H1 (cell line): ENCODE measurements at regions not wholly inside any gene's neighbourhood (a gene's known extent, or its start where the extent isn't known, plus 50 kb on each side); places are given as distances from the start of the nearest gene placed in this dataset.

Experiments
- CTCF ChIA-PET: fragments of 300-600 bp; sonication (Branson Sonifier 250); formaldehyde crosslinking; loops from one replicate; lab custom pipeline; 2021; ENCODE audit not compliant: partially characterized antibody; lab: Charles Lee
- POLR2A ChIA-PET: fragments of 300-600 bp; sonication (Branson Sonifier 250); formaldehyde crosslinking; loops from one replicate; lab custom pipeline; 2021; ENCODE audit warnings: inconsistent platforms; ENCODE audit not compliant: partially characterized antibody; lab: Charles Lee
- DNase-seq, 2 experiments: peaks; one replicate each; pipeline versions ENCODE4 v3.0.0 to v3.0.0-alpha.2; 2010 to 2022; ENCODE audit warnings: low spot score in 2 of 2, low read depth in 1 of 2, mixed read lengths in 1 of 2
- FAIRE-seq: peaks from 2 replicates; lab custom pipeline; 2011; peaks lifted over from hg19 to GRCh38; lab: Jason Lieb, UNC
- H2AFZ ChIP-seq: 2 replicates; pipeline ENCODE4 v1.8.1; 2012; ENCODE audit warnings: low read length, inconsistent platforms
- H2AK5ac ChIP-seq: 2 replicates; pipeline ENCODE4 v1.6.1; 2013; ENCODE audit warnings: low read depth, low read length
- H2BK120ac ChIP-seq: replicated peaks from 2 replicates; pipeline ENCODE3; 2013; ENCODE audit warnings: low read depth, low read length, inconsistent platforms
- H2BK12ac ChIP-seq: 2 replicates; pipeline ENCODE4 v1.6.1; 2013; ENCODE audit warnings: low read depth, low read length
- H2BK15ac ChIP-seq: 2 replicates; pipeline ENCODE4 v1.6.1; 2013; ENCODE audit warnings: low read length
- H2BK20ac ChIP-seq: 2 replicates; pipeline ENCODE4 v1.6.1; 2013; ENCODE audit warnings: low read length
- H2BK5ac ChIP-seq: 2 replicates; pipeline ENCODE4 v1.6.1; 2013; ENCODE audit warnings: low read depth, low read length
- H3K14ac ChIP-seq: 2 replicates; pipeline ENCODE4 v1.6.1; 2013; ENCODE audit warnings: inconsistent platforms; ENCODE audit not compliant: insufficient read length
- H3K18ac ChIP-seq: 2 replicates; pipeline ENCODE4 v1.6.1; 2013; ENCODE audit warnings: low read length; ENCODE audit errors: extremely low read depth
- H3K23ac ChIP-seq: 2 replicates; pipeline ENCODE4 v1.6.1; 2013; ENCODE audit warnings: inconsistent platforms; ENCODE audit not compliant: insufficient read length
- H3K23me2 ChIP-seq: 2 replicates; pipeline ENCODE4 v1.6.1; 2013; ENCODE audit warnings: low read depth, low read length
- H3K27ac ChIP-seq: 2 replicates; pipeline ENCODE4 v1.6.1; 2011; ENCODE audit warnings: low read depth, low read length, inconsistent platforms
- H3K27me3 ChIP-seq, 4 experiments: replicated peaks in 1 of 4; 1 replicate in 1 of 4; 2 replicates in 3 of 4; pipeline versions ENCODE4 v1.6.1 to v1.8.1; 2011 to 2013; ENCODE audit warnings: low read length in 3 of 4, mild to moderate bottlenecking in 3 of 4, inconsistent platforms in 2 of 4, mixed read lengths in 2 of 4, moderate library complexity in 1 of 4; ENCODE audit not compliant: control insufficient read depth in 3 of 4, insufficient read depth in 3 of 4; ENCODE audit errors: extremely low read depth in 1 of 4
- H3K36me3 ChIP-seq, 4 experiments: 2 replicates each; pipeline versions ENCODE4 v1.6.1 to v1.8.1; 2011 to 2013; ENCODE audit warnings: mild to moderate bottlenecking in 4 of 4, low read length in 3 of 4, moderate library complexity in 2 of 4, control low read depth in 1 of 4, inconsistent platforms in 1 of 4; ENCODE audit not compliant: insufficient read depth in 4 of 4, control insufficient read depth in 2 of 4
- H3K4ac ChIP-seq: replicated peaks from 2 replicates; pipeline ENCODE3; 2013; ENCODE audit warnings: low read length, low read depth, mixed read lengths, inconsistent platforms; ENCODE audit not compliant: insufficient read length
- H3K4me1 ChIP-seq, 4 experiments: replicated peaks in 1 of 4; 1 replicate in 1 of 4; 2 replicates in 3 of 4; pipeline versions ENCODE4 v1.6.1 to v1.8.1; 2011 to 2013; ENCODE audit warnings: low read length in 3 of 4, inconsistent platforms in 2 of 4, mixed read lengths in 1 of 4; ENCODE audit not compliant: insufficient read depth in 4 of 4, control insufficient read depth in 3 of 4
- H3K4me2 ChIP-seq, 2 experiments: 2 replicates each; pipeline versions ENCODE4 v1.6.1 to v1.8.1; 2011 to 2013; ENCODE audit warnings: low read depth in 2 of 2, low read length in 2 of 2, control low read depth in 1 of 2, inconsistent platforms in 1 of 2, mild to moderate bottlenecking in 1 of 2; ENCODE audit not compliant: insufficient read depth in 1 of 2
- H3K4me3 ChIP-seq, 4 experiments: fragments of 200-600, 300-600 bp in 1 of 4; sonication (generic), shearing (Covaris generic), sonication (Bioruptor Twin) in 1 of 4; 2 replicates each; pipeline versions ENCODE4 v1.5.1 to v1.8.1; 2011 to 2016; ENCODE audit warnings: low read length in 4 of 4, low read depth in 3 of 4, control low read depth in 2 of 4, inconsistent platforms in 2 of 4, mild to moderate bottlenecking in 2 of 4, mixed read lengths in 1 of 4, moderate library complexity in 1 of 4; ENCODE audit not compliant: insufficient read depth in 2 of 4; ENCODE audit errors: extremely low read depth in 1 of 4
- H3K56ac ChIP-seq: replicated peaks from 2 replicates; pipeline ENCODE3; 2013; ENCODE audit warnings: low read depth, mild to moderate bottlenecking, mixed read lengths, low read length, inconsistent platforms; ENCODE audit not compliant: insufficient read length
- H3K79me1 ChIP-seq: 2 replicates; pipeline ENCODE4 v1.6.1; 2013; ENCODE audit warnings: low read depth, low read length, control low read depth
- H3K79me2 ChIP-seq, 2 experiments: 2 replicates each; pipeline versions ENCODE4 v1.6.1 to v1.8.1; 2012 to 2013; ENCODE audit warnings: low read length in 2 of 2, mild to moderate bottlenecking in 2 of 2, inconsistent platforms in 1 of 2; ENCODE audit not compliant: insufficient read depth in 2 of 2, control insufficient read depth in 1 of 2
- H3K9ac ChIP-seq, 4 experiments: replicated peaks in 1 of 4; 1 replicate in 1 of 4; 2 replicates in 3 of 4; pipeline versions ENCODE4 v1.6.1 to v1.8.1; 2011 to 2013; ENCODE audit warnings: low read depth in 3 of 4, low read length in 3 of 4, control low read depth in 2 of 4, mild to moderate bottlenecking in 2 of 4, moderate library complexity in 2 of 4, inconsistent platforms in 1 of 4; ENCODE audit errors: extremely low read depth in 1 of 4
- H3K9me3 ChIP-seq, 2 experiments: 2 replicates each; pipeline versions ENCODE4 v1.6.1 to v1.8.1; 2012 to 2013; ENCODE audit warnings: mild to moderate bottlenecking in 2 of 2, moderate library complexity in 2 of 2, control low read depth in 1 of 2, inconsistent platforms in 1 of 2, low read depth in 1 of 2, low read length in 1 of 2, mixed read lengths in 1 of 2; ENCODE audit not compliant: insufficient read depth in 2 of 2
- H4K20me1 ChIP-seq, 2 experiments: replicated peaks in 1 of 2; 2 replicates each; pipeline versions ENCODE3 to v1.8.1; 2011 to 2013; ENCODE audit warnings: inconsistent platforms in 2 of 2, low read length in 2 of 2, mild to moderate bottlenecking in 1 of 2; ENCODE audit not compliant: insufficient read depth in 2 of 2, control insufficient read depth in 1 of 2
- H4K5ac ChIP-seq: 2 replicates; pipeline ENCODE4 v1.6.1; 2013; ENCODE audit warnings: low read length, low read depth, mixed read lengths, inconsistent platforms; ENCODE audit not compliant: insufficient read length
- H4K8ac ChIP-seq: 2 replicates; pipeline ENCODE4 v1.8.0; 2013; ENCODE audit warnings: mild to moderate bottlenecking, moderate library complexity, low read length, inconsistent platforms; ENCODE audit not compliant: insufficient read depth; ENCODE audit errors: extremely low read depth
- H4K91ac ChIP-seq: replicated peaks from 2 replicates; pipeline ENCODE3; 2013; ENCODE audit warnings: low read length, mixed read lengths, inconsistent platforms; ENCODE audit not compliant: insufficient read length
- CEBPB ChIP-seq: IDR thresholded peaks from 2 replicates; pipeline ENCODE4 v1.6.1; 2012; ENCODE audit warnings: low read depth, low read length
- EP300 ChIP-seq, 2 experiments: IDR thresholded peaks; 1 replicate in 1 of 2; 2 replicates in 1 of 2; pipeline ENCODE4 v1.6.1; 2011 to 2012; ENCODE audit warnings: low read depth in 2 of 2, low read length in 2 of 2, mild to moderate bottlenecking in 2 of 2, borderline replicate concordance in 1 of 2, inconsistent platforms in 1 of 2, moderate library complexity in 1 of 2
- HDAC2 ChIP-seq, 2 experiments: fragments of 300-600 bp in 1 of 2; sonication (generic) in 1 of 2; IDR thresholded peaks; 2 replicates each; pipeline ENCODE4 v1.6.1; 2011 to 2012; ENCODE audit warnings: low read depth in 2 of 2, low read length in 2 of 2, mild to moderate bottlenecking in 2 of 2, moderate library complexity in 2 of 2, borderline replicate concordance in 1 of 2, inconsistent platforms in 1 of 2
- KDM1A ChIP-seq: fragments of 200-600, 300-600 bp; sonication (generic); IDR thresholded peaks from 2 replicates; pipeline ENCODE4 v1.7.1; 2016; ENCODE audit warnings: mild to moderate bottlenecking, low read length, borderline replicate concordance
- NANOG ChIP-seq: IDR thresholded peaks from 2 replicates; pipeline ENCODE4 v1.6.1; 2011; ENCODE audit warnings: low read length, low read depth, mild to moderate bottlenecking, inconsistent platforms; ENCODE audit not compliant: insufficient read depth, poor library complexity, severe bottlenecking
- POLR2A ChIP-seq, 2 experiments: IDR thresholded peaks; 1 replicate in 1 of 2; 2 replicates in 1 of 2; pipeline ENCODE4 v1.6.1; 2011; ENCODE audit warnings: low read depth in 2 of 2, low read length in 2 of 2, mild to moderate bottlenecking in 2 of 2; ENCODE audit errors: control extremely low read depth in 1 of 2
- POLR2AphosphoS5 ChIP-seq: IDR thresholded peaks from 2 replicates; pipeline ENCODE4 v1.6.1; 2011; ENCODE audit warnings: low read depth, low read length
- SIN3A ChIP-seq, 2 experiments: IDR thresholded peaks in 1 of 2; conservative IDR thresholded peaks in 1 of 2; 2 replicates each; pipeline ENCODE4 v1.6.1; 2011 to 2012; ENCODE audit warnings: low read length in 2 of 2, improper control_type of control experiment in 1 of 2, low read depth in 1 of 2, mild to moderate bottlenecking in 1 of 2
- SIX5 ChIP-seq: IDR thresholded peaks from 2 replicates; pipeline ENCODE4 v1.6.1; 2011; ENCODE audit warnings: mild to moderate bottlenecking, low read depth, low read length
- SP2 ChIP-seq: IDR thresholded peaks from 2 replicates; pipeline ENCODE4 v1.6.1; 2012; ENCODE audit warnings: mild to moderate bottlenecking, low read length, inconsistent platforms
- TBP ChIP-seq: IDR thresholded peaks from 2 replicates; pipeline ENCODE4 v1.6.1; 2011; ENCODE audit warnings: low read depth, low read length, improper control_type of control experiment
- WGBS, 2 experiments: shearing (Covaris generic) in 1 of 2; methylation state at CpG; one replicate each; pipeline versions ENCODE4 v1.1.6 to v1.1.7; 2013 to 2015; ENCODE audit warnings: low lambda C conversion rate in 2 of 2, mixed read lengths in 2 of 2, inconsistent platforms in 1 of 2, low coverage in 1 of 2, missing lambda C conversion rate in 1 of 2; ENCODE audit not compliant: insufficient replicate concordance in 2 of 2, insufficient coverage in 1 of 2, insufficient read length in 1 of 2; ENCODE audit errors: extremely low coverage in 1 of 2, missing lambda C conversion rate in 1 of 2; 5-methylcytosine and 5-hydroxymethylcytosine counted together
- TF ChIP-seq, protein P1 (sequence below): IDR thresholded peaks from 2 replicates; pipeline ENCODE4 v1.6.1; 2012; ENCODE audit warnings: inconsistent platforms
- TF ChIP-seq, protein P2 (sequence below): IDR thresholded peaks from 2 replicates; pipeline ENCODE4 v1.6.1; 2011; ENCODE audit warnings: low read depth, mild to moderate bottlenecking, low read length; ENCODE audit not compliant: insufficient read depth

DNA sequence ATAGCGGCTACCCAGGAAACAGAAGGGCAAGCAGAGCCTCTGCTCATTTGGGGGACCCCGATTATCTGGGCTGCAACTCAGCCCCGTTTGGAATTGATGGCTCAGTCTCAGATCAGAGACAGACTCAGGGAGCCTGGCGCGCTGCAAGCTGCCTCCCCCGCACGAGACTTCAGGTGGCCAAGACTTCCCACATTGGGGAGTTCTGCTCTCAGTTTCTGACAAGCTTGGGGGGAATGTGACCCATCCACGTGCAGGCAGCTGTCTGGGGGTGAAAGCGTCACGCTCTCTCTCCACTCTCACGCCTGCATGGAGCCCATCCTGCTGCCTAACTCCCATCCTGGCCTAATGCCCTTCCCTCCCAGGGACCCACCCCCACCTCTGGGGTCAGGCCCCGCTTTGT lies 157.6 kb upstream of the GSE1 start:
- Histone ChIP-seq H3K79me1 (no peaks in the 10 kb centered on the region), H3K23me2 (peaks cover 3% of the 10 kb centered on the region; the same call in 1 of the 2 replicates), H2BK5ac (no peak overlapping the region), H3K4ac (no peak overlapping the region), H3K23ac (no peak overlapping the region), H3K18ac (no peak overlapping the region), H3K4me1 (peaks cover 4 to 22% (median 16%) of the 10 kb centered on the region in 4 experiments), H3K36me3 (no peaks in the 10 kb centered on the region), H3K4me2 (0 out of 4 replicates have a peak overlapping the region, but pooled peaks of 1 of the 2 experiments have one; percentile 8), H4K8ac (no peak overlapping the region), H3K9ac (no peak overlapping the region; a peak in 1 of 7 replicates), H2BK120ac (no peak overlapping the region), H2BK20ac (0 out of 2 replicates have a peak overlapping the region, but pooled peaks have one; percentile 18), H3K4me3 (no peak overlapping the region), H2AFZ (no peak overlapping the region), H2BK15ac (no peak overlapping the region), H4K91ac (no peak overlapping the region), H3K56ac (no peak overlapping the region), H3K14ac (no peak overlapping the region), H4K5ac (no peak overlapping the region), H3K27me3 (peaks cover 0 to 15% (median 10%) of the 10 kb centered on the region in 4 experiments; a peak in 5 of 7 replicates), H2AK5ac (0 out of 2 replicates have a peak overlapping the region, but pooled peaks have one; percentile 53), H3K9me3 (no peaks in the 10 kb centered on the region), H4K20me1 (peaks cover 1 to 10% of the 10 kb centered on the region in 2 experiments), H3K79me2 (no peaks in the 10 kb centered on the region), H2BK12ac (0 out of 2 replicates have a peak overlapping the region, but pooled peaks have one; percentile 27), H3K27ac (no peak overlapping the region)
- POLR2A ChIA-PET, result interaction anchor here (1.8 kb wide), 1 partner anchor 10 kb away, joined by 6 read pairs; no protein-coding TSS in a partner anchor
- no peak for DNase-seq
- WGBS, 2 experiments, result 74% methylated on average over 12 of the region's 12 CpGs; no CpG with 5 or more reads in 1 of the 2 experiments
- TF ChIP-seq, protein P1, sequence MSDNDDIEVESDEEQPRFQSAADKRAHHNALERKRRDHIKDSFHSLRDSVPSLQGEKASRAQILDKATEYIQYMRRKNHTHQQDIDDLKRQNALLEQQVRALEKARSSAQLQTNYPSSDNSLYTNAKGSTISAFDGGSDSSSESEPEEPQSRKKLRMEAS, result no peak
- TF ChIP-seq, protein P2, sequence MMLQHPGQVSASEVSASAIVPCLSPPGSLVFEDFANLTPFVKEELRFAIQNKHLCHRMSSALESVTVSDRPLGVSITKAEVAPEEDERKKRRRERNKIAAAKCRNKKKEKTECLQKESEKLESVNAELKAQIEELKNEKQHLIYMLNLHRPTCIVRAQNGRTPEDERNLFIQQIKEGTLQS, result no peak
- no peak for TF ChIP-seq EP300 (IDR thresholded peaks at IDR 0.05; ENCODE audit: borderline replicate concordance in 1 of 2, low read depth in 2 of 2, low read length in 2 of 2)
- no peak for TF ChIP-seq SIX5
- no peak for TF ChIP-seq KDM1A
- TF ChIP-seq POLR2A (IDR thresholded peaks at IDR 0.05; ENCODE audit: control extremely low read depth in 1 of 2, low read depth in 2 of 2, low read length in 2 of 2), result no peak
- TF ChIP-seq NANOG, result no peak
- no peak for TF ChIP-seq HDAC2 (IDR thresholded peaks at IDR 0.05; ENCODE audit: borderline replicate concordance in 1 of 2, low read depth in 2 of 2, low read length in 2 of 2)
- TF ChIP-seq CEBPB, result no peak
- TF ChIP-seq SP2, result no peak
- no peak for TF ChIP-seq POLR2AphosphoS5
- no peak for TF ChIP-seq TBP
- no peak for TF ChIP-seq SIN3A (conservative IDR thresholded peaks at IDR 0.05 in 1 of 2, IDR thresholded peaks at IDR 0.05 in 1 of 2; ENCODE audit: low read depth in 1 of 2, low read length in 2 of 2)
- FAIRE-seq, result no peak
- CTCF ChIA-PET, result interaction anchor here (0.7 to 11.2 kb wide), 21 partner anchors 10 to 370 kb away, joined by 3 to 172 read pairs (median 7); no protein-coding TSS in a partner anchor
